Stimulated activated CD4-positive, alpha-beta T cell treated with anti-CD3 and anti-CD28 coated beads, Interleukin-1b, Interleukin-23, amount 100 ng/mL, for 24 hours (primary cell): ENCODE measurements at regions not wholly inside any gene's neighbourhood (a gene's known extent, or its start where the extent isn't known, plus 50 kb on each side); places are given as distances from the start of the nearest gene placed in this dataset.

ENCODE experiments used
- DNase-seq, 4 experiments: peaks; one replicate each; pipeline ENCODE4 v3.0.0-alpha.2; 2020; ENCODE audit warnings: low read depth in 4 of 4, low spot score in 1 of 4

DNA sequence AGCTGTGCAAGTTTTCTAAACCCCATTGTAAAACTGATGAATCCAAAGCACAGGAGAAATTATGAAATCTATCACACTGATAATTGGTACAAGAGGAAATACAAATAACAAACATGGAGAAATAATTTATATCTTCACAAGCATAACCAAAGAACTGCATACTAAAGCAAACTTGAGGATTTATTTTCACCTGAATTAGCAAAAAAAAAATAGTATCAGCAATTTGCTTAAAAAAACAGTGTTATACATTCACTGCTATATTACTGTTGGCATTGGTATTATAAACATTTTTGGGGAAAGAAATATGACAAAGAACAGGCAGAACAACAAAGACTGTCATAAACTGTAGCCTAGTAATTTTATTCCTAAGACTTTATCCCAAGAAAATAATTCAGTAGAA, 230.8 kb upstream of the NRP1 start:
- DNase-seq, result no peak

DNA sequence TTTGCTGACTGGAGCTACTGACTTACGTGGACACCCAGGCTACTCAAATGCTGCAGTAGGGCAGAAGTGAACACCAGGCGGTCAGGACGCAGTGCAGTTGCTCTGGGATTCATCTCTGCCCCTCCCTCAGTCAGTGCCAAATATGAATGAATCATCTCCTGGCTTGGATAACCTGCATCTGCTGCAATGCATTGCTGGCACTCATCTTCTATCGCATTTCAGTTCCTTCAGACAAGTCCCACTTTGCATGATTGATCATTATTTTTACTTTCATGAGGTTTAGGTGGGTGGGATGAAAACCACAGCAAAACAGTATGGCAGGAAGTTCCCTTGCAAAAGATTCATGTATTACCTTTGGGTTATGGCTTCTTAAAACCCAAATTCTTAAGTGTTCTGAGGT, 224.6 kb upstream of the NRP1 start:
- DNase-seq, result no peak

DNA sequence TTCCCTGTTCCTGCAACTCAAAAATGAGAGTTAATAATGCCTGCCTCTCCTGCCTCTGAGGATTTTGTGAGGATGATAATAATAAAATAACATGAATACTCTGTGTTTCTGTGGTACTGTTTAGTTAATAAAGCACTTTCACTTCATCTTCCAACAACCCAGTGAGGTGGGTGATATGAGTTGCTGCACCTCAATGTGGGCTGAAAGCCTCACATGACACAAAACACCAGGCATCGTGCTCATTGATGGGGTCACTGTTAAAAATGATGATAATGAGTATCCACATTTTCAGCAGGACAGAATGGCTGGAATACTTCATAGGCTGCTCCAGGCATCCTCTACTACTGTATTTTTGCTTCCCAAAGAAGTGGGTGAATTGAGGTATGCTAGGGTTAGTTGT, 222.8 kb upstream of the NRP1 start:
- no peak for DNase-seq

DNA sequence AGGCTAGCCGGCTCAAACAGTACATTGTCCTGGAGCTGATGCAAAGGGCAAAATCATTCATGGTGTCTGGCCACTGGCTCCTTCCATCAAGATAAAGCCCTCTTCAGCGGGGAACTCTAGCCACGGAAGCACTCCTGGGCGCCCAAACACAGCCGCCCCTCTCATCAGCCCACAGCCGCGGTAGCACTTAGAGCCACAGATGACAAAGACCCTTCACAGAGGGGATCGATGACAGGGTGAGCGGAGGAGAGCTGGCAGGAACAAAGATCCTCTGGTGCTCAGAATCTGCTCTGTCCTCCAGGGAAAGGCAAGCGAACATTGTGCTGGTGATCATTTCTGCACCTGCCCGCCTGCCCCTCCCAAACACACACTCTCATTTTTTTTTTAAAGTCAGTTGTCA, 222.2 kb upstream of the NRP1 start:
- DNase-seq, result no peak

DNA sequence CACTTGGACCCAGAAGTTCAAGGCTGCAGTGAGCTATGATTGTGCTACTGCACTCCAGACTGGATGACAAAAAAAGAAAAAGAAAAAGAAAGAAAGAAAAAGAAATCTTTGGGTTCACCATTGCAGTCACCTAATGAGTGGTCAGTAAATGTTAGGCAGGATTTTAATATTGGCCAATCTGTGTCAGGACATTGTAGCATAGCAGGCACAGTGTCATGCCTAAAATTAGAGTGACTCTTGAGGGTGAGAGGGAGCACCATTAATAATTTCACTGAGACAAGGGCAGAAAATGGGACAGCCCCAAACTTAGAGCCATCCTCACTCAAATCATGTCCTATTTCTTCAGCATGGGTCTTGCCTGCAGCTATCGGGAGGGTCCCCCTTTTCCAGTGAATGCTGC, 221.6 kb upstream of the NRP1 start:
- DNase-seq, result no peak

DNA sequence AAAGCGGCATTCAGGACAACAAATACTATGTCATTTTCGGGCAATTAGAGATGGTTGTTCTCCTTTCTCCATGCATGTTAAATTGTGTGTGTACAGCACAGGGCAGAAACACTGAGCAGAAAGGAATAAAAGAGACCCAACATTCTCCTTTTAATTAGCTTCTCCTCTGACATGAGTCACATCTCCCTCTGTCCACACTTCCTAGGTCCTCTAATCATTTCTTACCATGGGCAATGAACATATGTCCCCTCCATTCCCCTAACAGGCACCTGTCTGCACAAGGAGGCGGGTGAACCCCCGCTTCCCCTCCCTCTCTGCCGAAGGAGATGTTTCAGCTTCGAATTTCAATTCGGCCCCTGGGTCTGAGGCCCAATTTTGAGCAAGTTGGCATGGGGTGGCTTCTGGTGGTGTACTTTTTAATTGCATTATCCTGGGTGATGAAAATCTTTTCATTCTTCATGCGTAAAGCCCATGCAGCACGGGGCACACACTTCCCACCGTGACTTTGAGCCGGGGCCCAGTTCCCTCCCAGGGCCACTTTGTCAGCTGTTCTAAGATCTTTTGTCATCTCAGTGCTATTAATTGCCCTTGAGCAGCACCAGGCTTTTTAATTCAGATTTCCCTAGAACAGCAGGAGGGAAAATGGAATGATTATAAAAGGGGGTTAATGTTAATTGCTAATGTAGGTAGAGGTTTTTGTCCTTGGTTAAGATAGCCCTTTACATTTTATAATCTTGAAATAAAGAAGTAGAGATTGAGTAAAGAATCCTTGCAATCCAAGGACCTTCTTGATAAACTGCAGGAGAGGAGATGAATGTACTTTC, 219.5 kb upstream of the NRP1 start:
- no peak for DNase-seq

DNA sequence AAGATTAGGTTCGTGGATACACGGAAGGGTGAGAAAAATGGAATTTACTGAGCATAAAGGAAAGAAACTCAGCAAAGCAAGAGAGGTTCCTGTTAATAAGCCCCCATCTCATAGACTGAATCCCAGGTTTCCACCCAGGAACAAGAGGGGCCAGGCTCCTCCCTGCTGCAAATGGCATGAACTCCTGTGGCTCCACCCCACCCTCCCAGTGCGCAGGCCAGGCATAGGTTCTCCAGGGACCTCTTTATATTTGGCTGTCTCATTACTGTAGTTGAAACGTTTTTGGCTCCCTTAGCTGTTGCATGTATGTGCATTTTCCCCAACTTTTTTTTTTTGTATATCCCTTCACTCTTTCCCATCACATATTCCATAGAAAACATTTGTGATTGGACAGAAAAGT, 217.8 kb upstream of the NRP1 start:
- no peak for DNase-seq

DNA sequence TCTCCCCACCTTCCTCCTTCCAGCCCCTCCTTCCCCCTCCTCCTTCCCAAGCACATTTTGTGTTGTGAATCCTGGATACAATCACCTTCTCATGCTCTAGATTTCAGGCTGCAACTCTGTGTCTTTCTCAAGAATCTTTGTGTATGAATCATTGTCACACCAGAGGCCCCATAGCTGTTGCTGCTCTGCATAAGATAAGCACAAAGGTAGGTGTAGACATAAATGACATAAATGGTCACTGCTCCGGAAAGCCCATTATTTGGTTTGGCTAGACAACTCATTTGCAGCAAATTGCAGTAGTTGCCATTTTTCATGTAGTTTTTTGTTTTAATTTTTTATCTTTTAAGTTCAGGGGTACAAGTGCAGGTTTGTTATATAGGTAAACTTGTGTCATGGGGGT, 216.3 kb upstream of the NRP1 start:
- no peak for DNase-seq

DNA sequence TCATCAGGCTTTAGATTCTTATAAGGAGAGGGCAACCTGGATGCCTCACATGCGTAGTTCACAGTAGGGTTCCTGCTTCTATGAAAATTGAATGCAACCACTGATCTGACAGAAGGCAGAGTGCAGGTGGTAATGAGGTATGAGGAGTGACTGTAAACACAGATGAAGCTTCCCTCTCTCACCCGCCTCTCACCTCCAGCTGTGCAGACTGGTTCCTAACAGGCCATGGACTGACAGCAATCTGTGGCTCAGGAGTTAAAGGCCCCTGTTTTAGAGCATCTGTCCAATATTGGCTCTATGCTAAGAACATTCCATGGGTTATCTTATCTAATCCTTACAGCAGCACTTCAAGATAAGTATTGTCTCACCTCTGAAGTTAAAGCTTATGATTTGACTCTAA, 213.5 kb upstream of the NRP1 start:
- no peak for DNase-seq

DNA sequence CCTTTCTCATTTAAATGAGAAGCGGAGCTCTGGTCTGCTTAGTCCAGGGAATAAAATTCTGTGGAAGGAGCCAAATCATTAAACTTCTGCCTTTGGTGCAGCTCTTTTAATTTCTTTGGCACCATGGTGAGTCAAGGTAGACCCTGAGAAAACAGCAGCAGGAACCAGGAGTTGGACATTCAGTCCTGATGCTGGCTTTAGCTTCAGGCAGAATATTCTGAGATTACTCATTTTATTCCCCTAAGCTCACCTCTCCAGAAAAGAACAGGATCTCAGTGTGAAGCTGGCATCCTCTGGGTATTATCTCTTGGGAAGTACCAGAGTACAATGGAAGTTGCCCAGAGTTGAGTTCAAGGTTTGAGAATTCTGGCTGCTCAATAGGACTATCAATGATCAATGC, 211.6 kb upstream of the NRP1 start:
- no peak for DNase-seq

DNA sequence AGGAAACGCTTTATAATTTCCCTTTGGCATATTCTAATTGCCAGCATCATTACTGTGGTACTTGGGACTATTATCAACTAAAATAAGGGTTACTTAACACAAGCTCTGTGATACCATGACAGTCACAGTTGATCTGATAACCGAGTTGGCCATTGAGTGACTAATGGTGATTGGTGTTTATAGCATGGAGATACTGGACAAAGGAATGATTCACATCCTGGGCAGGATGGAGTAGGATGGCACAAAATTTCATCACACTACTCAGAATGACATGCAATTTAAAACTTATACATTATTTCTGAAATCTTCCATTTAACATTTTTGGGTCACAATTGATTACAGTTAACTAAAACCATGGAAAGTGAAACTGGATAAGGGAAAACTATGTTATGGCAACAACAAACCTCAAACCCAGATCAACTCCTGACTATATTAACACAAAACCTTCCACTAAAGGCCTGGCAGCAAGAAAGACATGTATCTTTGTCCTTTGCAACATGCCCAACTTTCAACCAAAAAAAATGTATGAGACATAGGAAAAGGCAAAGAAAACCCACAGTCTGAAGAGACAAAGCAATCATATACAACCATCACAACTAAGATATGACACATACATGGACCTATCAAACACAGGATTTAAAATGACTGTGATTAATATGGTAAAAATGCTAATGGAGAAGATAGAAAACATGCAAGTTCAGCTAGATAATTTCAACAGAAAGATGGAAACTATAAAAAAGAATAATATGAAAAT, 208.5 kb upstream of the NRP1 start:
- DNase-seq, result no peak

DNA sequence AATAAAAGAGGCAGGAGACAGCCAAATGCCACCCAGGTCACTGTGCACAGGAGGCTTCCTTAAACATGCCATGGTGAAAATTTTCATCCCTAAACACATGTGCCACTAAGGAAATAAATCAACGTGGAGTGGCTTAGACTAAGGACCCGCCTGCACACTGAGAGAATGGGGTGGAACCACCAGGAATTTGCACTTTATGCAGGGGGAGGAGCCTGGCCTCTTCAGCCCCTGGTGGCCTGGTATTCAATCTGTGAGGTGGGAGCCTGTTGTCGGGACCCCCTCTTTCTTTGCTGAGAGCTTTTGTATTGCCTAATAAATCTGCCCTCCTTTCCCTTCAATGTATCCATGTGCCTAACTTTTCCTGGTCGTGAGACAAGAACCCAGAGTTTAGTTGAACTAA, 204.6 kb upstream of the NRP1 start:
- no peak for DNase-seq

DNA sequence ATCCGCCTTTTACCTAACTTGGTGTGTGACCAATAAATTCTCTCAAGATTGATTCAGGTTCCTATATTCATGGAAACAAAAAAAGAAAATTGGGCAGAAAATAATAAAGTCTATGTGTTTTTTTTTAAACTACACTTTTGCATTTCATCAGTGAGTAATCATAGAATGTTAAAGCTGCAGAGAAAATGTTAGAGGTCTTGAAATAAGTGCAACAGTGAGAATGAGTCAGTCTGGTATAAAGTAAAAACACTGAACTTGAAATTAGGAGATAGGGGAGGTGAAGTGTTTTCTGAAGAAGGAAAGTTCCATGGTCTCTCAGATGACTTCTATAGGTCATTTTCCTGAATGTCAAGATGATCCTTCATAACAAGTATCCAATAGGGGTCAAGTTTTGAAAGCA, 202.6 kb upstream of the NRP1 start:
- DNase-seq, result no peak

DNA sequence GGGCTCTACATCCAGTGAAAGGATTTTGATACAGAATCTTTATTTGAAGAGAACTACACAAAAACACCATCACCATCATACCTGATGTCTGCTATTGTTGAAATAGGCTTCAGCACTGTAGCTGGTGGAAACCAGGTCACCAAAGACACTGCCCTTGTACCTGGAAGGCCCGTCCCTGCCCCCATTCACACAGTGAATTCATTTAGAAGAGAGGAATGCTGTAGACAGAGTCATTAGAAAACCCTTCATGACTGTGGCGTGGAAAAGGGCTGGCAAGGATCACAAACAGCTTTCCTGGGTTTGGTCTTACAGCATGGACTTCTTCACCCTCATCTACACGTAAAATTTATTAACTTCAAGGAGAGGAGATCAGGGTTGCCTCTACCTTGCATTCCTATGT, 202.0 kb upstream of the NRP1 start:
- no peak for DNase-seq

DNA sequence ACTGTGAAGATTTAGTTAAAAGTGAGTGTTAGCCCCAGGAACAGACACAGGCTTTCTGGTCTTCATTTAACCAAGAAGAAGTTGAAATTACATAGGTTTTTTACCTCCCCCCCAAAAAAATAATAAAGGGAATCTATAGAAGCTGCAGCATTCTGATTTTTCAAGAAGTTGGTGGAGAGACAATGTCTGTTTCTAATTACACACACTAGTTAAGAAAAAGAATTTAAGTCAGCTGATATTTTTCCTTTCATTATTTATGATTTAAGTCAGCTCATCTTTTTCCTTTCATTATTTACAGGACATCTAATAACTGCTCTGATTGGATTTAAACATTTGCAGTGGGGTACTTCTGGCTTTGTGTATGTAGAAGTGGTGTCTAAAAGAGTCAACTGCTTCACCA, 201.4 kb upstream of the NRP1 start:
- no peak for DNase-seq

DNA sequence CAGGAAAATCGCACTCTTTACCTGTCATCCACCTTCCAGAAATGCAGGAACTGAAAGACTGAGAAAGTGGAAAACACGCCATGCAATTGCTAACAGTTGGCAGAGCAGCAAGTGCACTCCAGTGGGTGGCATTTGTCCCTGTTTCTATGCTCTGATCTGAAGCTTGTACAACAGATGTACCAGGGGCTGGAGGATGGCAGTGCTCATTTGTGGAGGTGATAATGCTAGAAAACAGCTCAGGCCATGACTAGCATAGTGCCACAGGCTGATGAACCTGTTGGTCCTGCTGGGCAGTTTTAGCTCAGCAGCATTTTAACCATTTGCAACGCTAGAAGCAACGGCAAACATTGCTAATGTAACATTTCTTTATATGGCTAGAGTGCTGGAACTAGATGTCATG, 199.9 kb upstream of the NRP1 start:
- DNase-seq, result no peak

DNA sequence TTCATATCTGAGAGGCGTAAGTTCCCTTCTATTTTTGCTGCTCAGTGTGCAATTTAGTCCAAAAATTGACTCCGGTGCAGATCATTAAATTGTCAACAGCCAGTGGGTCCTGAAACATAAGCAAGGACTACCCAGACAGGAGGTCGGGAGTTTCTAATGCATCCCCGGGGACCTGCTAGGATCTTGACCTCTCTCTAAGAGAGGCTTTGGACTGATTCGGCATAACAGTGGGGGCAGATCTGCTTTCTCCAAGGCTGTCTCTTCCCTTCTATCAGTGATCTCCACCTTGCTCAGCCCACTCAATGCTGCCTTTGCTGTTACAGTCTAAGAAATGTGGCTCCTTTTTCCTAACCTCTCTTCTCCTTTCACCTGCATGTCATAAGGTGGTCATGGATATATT, 199.1 kb upstream of the NRP1 start:
- no peak for DNase-seq

DNA sequence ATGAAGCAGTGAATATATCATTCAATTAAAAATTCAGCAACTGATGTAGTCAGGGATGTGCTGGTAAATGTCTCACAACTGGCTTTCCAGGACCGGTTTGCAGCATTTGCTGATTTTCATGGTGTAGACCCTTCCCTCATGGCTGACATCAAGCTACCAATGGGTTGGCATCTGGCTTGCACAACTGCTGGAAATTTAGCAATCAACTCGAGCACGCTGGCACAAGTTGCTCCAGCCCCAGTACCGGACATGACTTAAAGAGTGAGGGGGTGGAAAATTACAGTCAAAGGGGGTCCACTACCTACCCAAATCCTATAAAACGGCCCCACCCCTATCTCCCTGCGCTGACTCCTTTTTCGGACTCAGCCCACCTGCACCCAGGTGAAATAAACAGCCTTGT, 198.4 kb upstream of the NRP1 start:
- DNase-seq, result no peak

DNA sequence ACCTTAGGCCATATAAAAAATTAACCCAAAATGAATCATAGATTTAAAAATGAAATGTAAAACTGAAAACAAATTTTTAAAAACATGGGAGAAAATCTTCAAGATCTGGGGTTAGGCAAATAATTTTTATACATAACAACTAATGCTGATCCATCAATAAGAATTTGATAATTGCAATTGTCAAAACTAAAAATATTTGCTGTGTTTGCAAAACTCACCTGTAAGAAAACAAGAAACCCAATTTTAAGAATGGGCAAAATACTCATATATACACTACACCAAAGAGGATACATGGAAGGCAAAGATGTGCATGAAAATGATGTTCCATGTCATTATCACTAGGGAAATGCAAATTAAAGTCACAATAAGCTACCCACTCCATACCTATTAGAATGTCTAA, 194.8 kb upstream of the NRP1 start:
- DNase-seq, result no peak

DNA sequence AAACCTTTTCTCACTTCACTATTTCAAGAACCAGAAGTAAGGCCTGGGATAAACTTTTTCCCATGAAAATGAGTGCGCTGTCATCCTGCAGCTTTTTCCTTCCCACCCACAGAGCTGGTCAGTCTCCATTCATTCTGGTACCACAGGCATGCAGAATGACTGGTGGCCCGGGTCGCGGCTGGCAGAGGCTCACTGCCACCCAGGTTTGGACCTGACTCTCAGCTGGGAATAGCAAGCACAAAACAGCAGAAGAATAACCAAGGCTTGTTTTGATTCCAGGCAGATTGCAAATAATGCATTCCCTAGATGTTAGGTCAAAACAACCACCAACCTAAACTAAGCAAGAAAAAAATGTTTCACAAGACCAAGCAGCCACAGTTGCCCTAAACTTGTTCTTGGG, 190.5 kb upstream of the NRP1 start:
- no peak for DNase-seq

DNA sequence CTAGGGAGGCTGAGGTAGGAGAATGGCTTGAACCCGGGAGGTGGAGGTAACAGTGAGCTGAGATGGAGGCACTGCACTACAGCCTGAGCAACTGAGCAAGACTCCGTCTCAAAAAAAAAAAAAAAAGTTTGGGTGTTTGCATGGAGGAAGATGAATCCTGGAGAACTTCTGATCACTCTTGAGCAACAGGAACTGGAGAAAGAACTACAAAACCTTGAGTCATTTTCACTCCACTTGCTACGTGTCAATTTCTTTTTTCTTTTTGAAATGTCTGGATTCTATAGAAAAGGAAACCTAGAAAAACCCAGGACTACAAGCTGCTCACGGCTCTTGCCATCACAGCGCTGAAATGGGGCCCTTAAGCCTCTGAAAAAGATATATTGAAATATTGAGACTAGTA, 189.6 kb upstream of the NRP1 start:
- no peak for DNase-seq

DNA sequence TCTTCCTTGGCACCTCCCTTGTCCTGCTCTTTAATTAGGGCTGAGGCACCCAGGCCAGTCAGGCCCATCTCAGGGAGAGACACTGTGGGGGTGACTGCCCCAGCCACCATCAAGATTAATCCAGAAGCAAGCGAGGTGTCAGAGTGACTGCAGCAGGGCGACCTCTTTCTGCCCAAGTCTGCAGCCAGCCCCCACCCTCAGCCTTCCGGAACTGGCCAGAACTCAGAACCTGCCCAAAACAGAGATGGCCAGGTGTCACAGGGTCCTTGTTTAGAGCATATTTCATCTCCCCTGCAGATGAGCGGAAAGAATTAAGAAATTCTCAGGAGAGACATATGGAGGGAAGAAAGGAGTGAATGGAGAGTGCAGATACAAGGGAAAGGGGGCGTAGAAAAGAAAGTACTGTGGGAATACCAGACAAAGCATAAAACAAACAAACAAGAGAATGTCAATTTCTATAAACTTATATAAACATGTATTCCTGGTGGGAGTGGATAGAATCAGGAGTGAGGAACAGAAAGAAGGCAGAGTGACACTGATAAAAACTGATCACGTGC, 188.8 kb upstream of the NRP1 start:
- DNase-seq, result no peak

DNA sequence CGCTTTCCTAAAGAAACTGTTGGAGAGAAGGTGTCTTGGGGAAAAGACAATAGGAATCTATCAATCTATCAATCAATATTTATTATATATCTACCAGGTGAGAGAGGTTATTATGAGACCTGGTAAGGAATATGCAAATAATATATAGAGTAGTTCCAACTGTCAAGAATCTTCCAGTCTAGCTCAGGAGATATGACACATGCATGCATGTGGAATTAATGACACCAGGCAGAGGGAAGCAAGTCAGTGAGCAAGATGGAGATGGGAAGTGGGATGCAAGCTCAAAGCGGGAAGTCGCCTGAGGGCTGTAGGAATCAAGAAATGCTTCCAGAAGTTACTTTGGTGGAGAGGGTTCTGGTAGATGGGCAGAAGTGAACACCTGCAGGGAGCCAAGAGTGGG, 187.4 kb upstream of the NRP1 start:
- no peak for DNase-seq
